ENCODE measurements at regions not wholly inside any gene's neighbourhood (a gene's known extent, or its start where the extent isn't known, plus 50 kb on each side); places are given as distances from the start of the nearest gene placed in this dataset.

DNA sequence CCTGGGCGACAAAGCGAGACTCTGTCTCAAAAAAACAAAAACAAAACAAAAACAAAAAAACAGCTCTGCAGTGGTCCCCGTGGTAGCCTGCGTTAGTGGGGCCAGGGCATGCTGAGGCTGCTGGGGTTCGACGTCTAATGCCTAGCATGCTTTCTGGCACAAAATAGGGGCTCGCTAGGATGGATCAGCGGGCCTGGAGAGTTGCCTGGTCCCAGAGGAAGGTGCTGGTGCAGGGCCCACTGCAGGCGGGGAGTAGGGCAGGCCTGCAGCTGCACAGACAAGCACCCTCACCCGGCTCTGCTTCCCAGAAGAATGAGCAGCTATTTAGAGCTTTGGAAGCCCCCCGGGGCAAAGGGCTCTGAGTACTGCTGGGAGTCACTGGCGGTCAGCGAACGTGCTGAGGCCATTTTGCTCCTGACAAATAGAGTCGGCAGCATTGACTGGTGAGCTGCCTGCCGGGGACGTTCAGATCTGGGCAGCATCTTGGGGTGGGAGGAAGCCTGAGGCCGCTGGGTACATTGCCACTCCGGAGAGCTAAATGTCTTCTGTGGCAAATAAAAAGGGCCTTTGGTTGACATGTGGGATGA, 126.7 kb downstream of the OLFM1 start:
- peaks cover 3 to 58% (median 24%) of the 10 kb centered on the region in 9 donors for H3K4me1 ChIP-seq
- H3K27me3 ChIP-seq, result peaks cover 0 to 51% (median 17%) of the 10 kb centered on the region in 7 donors
- no peak for ATAC-seq
- no peak overlapping the region for H3K27ac ChIP-seq
- 68 to 71% methylated on average over 19 of the region's 19 CpGs for whole genome bisulfite sequencing, 2 donors
- H3K9me3 ChIP-seq, result peaks cover 0 to 18% (median 0%) of the 10 kb centered on the region in 11 donors
- TF ChIP-seq, protein P1, sequence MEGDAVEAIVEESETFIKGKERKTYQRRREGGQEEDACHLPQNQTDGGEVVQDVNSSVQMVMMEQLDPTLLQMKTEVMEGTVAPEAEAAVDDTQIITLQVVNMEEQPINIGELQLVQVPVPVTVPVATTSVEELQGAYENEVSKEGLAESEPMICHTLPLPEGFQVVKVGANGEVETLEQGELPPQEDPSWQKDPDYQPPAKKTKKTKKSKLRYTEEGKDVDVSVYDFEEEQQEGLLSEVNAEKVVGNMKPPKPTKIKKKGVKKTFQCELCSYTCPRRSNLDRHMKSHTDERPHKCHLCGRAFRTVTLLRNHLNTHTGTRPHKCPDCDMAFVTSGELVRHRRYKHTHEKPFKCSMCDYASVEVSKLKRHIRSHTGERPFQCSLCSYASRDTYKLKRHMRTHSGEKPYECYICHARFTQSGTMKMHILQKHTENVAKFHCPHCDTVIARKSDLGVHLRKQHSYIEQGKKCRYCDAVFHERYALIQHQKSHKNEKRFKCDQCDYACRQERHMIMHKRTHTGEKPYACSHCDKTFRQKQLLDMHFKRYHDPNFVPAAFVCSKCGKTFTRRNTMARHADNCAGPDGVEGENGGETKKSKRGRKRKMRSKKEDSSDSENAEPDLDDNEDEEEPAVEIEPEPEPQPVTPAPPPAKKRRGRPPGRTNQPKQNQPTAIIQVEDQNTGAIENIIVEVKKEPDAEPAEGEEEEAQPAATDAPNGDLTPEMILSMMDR (IDR thresholded peaks at IDR 0.05), result no peak
- no peaks in the 10 kb centered on the region for H3K36me3 ChIP-seq
- no peak overlapping the region for H3K4me3 ChIP-seq
- intact Hi-C loops (cut with DNase I), result no loop called here
- peak in 1 of 2 donors; percentile 9 for DNase-seq

DNA sequence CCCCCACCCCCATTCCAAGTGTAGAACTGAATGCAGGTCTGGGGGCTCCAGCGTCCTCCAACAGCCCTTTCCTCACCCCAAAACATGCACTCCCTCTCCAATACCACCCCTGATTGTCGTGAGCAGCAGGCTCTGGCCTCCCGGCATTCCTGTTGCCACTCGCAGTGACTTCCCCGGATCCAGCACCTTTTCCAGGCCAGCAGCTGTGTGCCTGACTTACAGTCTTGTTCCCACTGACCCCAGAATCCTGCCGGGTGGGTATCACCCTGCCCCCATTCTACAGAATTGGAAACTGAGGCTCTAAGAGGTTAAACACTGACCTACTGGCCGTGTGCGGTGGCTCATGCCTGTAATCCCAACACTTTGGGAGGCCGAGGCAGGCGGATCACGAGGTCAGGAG, 127.2 kb downstream of the OLFM1 start:
- DNase-seq (peak in 1 of 2 donors; percentile 3), ATAC-seq (no peak)
- Histone ChIP-seq H3K27me3 (peaks cover 0 to 56% (median 23%) of the 10 kb centered on the region in 7 donors), H3K9me3 (peaks cover 0 to 18% (median 0%) of the 10 kb centered on the region in 11 donors), H3K4me1 (peaks cover 3 to 58% (median 24%) of the 10 kb centered on the region in 9 donors), H3K36me3 (no peaks in the 10 kb centered on the region), H3K4me3 (no peak overlapping the region), H3K27ac (no peak overlapping the region)
- 86 to 87% methylated on average over 11 of the region's 11 CpGs for WGBS, 2 donors
- intact Hi-C loops (cut with DNase I), result no loop called here
- TF ChIP-seq, protein P1 (IDR thresholded peaks at IDR 0.05), result no peak

DNA sequence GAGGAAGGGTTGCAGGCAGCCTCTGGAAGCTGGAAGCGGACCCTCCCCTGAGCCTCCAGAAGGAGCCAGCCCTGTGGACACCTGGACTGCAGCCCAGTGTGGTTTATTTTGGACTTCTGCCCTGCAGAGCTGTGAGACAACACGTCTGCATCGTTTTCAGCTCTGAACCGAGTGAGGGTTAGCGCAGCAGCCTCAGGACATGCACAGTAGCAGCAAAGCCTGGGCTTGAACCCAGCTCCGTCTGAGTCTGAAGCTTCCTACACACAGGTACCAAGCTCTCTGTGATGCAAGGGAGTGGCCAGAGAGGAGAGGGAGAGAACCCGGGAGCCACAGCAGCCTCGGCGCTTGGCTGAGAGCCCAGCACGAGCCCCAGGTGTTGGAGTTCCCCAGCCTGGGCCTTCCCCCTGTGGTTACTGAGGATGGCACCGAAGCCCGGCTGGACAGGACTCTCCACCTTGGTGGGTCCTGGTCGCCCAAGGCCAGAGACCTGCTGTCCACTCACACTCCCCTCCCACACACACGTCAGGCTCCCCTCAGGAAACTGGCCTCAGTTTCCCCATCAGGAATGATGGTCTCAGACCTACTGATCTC, 128.2 kb downstream of the OLFM1 start:
- peak in 7 of 8 donors; percentile 41 to 73 (median 57) for ATAC-seq

DNA sequence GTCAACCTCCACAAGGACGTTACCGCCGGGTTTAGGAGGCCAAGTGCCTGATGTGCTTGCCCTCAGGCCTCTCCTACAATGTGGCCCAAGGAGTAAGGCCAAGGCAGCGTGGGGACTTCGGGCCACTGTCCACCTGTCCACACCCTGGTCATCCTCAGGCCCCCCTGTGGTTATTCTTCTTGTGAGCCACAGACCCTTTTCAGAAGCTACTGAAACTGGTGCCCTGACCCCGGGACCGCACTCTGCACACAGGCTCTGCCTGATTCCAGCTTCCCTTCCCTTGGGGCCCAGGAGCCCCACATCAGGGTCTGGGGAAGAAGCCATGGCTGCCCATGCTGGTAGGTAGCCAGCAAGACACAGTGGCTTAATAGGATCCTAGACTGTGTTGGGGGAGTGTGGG, 128.8 kb downstream of the OLFM1 start:
- 85 to 89% methylated on average over 7 of the region's 7 CpGs for WGBS, 2 donors
- TF ChIP-seq, protein P1 (IDR thresholded peaks at IDR 0.05), result no peak
- no peaks in the 10 kb centered on the region for H3K36me3 ChIP-seq
- H3K9me3 ChIP-seq, result peaks cover 0 to 10% (median 0%) of the 10 kb centered on the region in 11 donors
- H3K27ac ChIP-seq, result no peak overlapping the region
- no peak overlapping the region for H3K4me3 ChIP-seq
- intact Hi-C loops (cut with DNase I), result no loop called here
- DNase-seq, result no peak
- peaks cover 0 to 70% (median 38%) of the 10 kb centered on the region in 7 donors for H3K27me3 ChIP-seq
- H3K4me1 ChIP-seq, result peaks cover 3 to 58% (median 24%) of the 10 kb centered on the region in 9 donors
- ATAC-seq, result no peak

More for the DNA sequence above, 128.2 kb downstream of the OLFM1 start:
- Histone ChIP-seq H3K4me3 (no peak overlapping the region), H3K36me3 (no peaks in the 10 kb centered on the region), H3K4me1 (peaks cover 3 to 58% (median 24%) of the 10 kb centered on the region in 9 donors), H3K27me3 (peaks cover 0 to 66% (median 32%) of the 10 kb centered on the region in 7 donors), H3K9me3 (peaks cover 0 to 15% (median 0%) of the 10 kb centered on the region in 11 donors), H3K27ac (no peak overlapping the region)
- TF ChIP-seq, protein P1 (IDR thresholded peaks at IDR 0.05), result no peak
- intact Hi-C loops (cut with DNase I), result no loop called here
- WGBS, 2 donors, result 41 to 48% methylated on average over 14 of the region's 14 CpGs
- peak; percentile 38 to 61 for DNase-seq

Measured in heart right ventricle (tissue), 16 donors.